Adrenal gland (tissue), 5 donors: ENCODE measurements at regions not wholly inside any gene's neighbourhood (a gene's known extent, or its start where the extent isn't known, plus 50 kb on each side); places are given as distances from the start of the nearest gene placed in this dataset.

Experiments
- POLR2A ChIP-seq, 2 donors: fragments of 450-650 bp; IDR thresholded peaks; one replicate each; pipeline ENCODE4 v1.6.1; 2017; ENCODE audit warnings: antibody characterized with exemption in 2 of 2, mild to moderate bottlenecking in 2 of 2, moderate library complexity in 1 of 2
- TF ChIP-seq, protein P1 (sequence below), 6 experiments: fragments of 450-650 bp in 4 of 6; fragments of 200-600 bp in 2 of 6; sonication (generic) in 1 of 6; IDR thresholded peaks; 1 replicate in 5 of 6; 2 replicates in 1 of 6; pipeline versions ENCODE4 v1.5.1 to v1.8.0; 2016 to 2021; ENCODE audit warnings: antibody characterized with exemption in 6 of 6, mild to moderate bottlenecking in 2 of 6, moderate library complexity in 1 of 6
- donor health status: DM: no; HTN: no; CAD: no.

DNA sequence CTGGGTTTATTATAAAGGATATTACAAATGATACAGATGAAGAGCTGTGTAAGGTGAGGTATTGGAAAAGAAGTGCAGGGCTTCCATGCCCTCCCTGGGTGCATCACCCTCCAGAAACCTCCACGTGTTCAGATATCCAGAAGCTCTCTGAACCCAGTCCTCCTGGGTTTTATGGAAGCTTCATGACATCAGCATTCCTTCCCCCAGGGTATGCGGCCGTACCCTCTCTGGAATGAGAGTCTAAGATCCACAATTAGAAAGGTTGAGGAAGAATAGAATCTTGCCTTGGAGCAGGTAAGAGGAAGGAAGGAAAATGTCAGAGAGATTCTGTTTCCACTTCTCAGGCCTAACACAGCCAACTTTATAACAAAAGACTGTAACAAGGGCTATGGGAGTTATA, 208.2 kb upstream of the DCC start:
- TF ChIP-seq, protein P1, sequence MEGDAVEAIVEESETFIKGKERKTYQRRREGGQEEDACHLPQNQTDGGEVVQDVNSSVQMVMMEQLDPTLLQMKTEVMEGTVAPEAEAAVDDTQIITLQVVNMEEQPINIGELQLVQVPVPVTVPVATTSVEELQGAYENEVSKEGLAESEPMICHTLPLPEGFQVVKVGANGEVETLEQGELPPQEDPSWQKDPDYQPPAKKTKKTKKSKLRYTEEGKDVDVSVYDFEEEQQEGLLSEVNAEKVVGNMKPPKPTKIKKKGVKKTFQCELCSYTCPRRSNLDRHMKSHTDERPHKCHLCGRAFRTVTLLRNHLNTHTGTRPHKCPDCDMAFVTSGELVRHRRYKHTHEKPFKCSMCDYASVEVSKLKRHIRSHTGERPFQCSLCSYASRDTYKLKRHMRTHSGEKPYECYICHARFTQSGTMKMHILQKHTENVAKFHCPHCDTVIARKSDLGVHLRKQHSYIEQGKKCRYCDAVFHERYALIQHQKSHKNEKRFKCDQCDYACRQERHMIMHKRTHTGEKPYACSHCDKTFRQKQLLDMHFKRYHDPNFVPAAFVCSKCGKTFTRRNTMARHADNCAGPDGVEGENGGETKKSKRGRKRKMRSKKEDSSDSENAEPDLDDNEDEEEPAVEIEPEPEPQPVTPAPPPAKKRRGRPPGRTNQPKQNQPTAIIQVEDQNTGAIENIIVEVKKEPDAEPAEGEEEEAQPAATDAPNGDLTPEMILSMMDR (IDR thresholded peaks at IDR 0.05) = no peak
- TF ChIP-seq POLR2A (IDR thresholded peaks at IDR 0.05) = no peak
